GM19025 (cell line): ENCODE measurements at regions not wholly inside any gene's neighbourhood (a gene's known extent, or its start where the extent isn't known, plus 50 kb on each side); places are given as distances from the start of the nearest gene placed in this dataset.
"Not testable (repeated sequence)": the region's sequence is repeated elsewhere in the genome, so short reads cannot be mapped to it uniquely, and the experiment has no call there.

Experiments
- ATAC-seq: cut with Tn5 transposase; IDR thresholded peaks from one replicate; pipeline ENCODE4 v1.9.1; 2021; ENCODE audit warnings: mild to moderate bottlenecking, low read depth, moderate library complexity; ENCODE audit not compliant: unreplicated experiment

DNA sequence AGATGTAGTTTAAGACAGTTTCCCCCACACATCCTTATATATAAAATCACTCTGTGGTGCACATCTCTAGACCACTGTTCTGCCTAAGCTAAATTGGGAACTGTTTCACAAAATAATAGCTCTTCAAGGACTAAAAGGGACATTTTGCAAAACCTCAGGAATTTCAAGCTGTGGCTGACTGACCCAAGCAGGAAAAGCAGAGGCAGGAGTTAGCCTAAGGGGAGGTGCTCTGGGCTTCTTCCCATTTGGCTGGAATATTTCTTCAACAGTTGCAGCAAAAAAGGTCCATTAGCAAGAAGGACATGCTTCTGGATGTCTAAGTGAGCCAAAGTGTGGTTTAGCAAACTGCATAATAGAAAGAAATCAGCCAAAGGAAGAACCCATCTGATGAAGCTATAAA lies 551.2 kb upstream of the ANKRD30A start:
- ATAC-seq, result no peak

DNA sequence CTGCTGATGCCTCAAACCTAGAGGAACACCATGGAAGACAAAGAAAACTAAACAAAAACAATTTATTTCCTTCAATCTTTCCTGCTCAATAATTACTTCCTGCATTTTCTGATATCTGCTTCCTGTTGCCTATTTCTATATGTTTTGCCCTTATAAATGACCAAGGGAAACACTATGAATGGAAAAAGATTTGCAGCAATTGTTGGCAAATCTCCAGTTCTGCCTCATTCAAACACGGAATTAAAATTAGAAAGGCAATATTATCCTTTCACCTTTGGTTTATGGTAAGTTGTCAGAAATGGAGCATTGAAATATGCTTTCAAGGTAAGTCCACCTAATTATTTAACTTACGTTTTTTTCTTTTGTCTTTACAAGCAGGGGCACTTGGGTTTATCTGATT lies 552.2 kb upstream of the ANKRD30A start:
- no peak for ATAC-seq

DNA sequence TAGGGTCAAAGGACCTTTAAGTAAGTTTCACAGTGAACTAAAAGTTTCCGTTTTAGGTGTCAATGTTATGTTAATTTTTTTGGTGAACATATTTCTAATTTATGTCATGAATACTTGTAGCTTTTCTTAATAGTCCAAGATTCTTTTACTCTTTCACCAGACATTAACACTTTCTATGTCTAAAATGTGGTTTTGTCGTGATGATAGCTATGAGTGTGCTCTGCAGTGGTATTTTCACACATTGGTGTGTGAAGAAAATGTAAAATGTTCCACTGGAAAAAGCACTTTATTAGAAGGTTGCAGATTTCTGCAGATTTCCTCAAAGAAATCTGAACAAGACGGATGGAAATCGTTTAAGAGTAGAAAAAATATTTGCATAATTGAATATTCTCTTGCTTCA lies 561.0 kb upstream of the ANKRD30A start:
- ATAC-seq, result no peak

DNA sequence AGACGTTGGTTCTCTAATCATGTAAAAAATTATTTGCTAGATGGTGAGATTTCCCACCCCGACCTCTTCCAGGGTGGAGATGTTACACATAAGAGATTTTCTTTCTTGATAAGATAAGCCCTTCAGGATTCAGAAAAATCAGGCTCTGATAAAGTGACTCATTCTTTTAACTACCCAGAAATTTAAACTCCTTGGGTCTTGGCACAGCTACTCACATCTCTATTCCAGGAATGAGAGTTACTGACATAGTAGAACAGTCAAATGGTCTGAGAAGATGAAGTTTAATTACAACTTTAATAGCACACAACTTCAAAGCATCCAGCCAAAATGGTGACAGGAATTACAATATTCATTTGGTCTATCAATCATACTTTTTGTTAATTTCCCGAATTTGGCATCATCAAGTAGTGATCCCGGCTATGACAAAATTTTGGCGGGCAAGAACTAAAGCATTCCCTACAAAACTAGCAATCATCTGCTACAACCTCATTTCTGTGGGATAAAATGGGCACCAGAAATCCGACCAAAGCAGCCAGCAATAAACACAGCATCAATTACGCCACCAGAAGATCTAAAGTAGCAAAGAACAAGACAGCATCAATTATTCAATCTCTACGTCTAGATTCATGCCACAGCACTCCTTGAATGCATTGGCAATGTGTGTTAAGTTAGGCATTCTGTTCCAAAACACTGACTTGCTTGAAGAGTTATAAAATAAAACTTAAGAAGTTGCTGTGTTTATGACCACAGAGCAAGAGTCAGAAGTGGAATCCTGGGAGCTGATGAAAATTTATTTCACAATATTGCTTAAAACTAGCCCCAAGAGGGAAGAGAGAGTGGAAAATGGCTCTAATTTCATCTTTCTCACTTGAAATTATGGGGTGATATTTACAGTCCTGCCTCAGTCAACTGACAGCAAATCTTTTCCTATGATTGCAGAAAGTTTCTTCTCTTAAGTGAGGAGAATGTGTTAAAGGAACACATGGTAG lies 565.7 kb upstream of the ANKRD30A start:
- ATAC-seq, result no peak

DNA sequence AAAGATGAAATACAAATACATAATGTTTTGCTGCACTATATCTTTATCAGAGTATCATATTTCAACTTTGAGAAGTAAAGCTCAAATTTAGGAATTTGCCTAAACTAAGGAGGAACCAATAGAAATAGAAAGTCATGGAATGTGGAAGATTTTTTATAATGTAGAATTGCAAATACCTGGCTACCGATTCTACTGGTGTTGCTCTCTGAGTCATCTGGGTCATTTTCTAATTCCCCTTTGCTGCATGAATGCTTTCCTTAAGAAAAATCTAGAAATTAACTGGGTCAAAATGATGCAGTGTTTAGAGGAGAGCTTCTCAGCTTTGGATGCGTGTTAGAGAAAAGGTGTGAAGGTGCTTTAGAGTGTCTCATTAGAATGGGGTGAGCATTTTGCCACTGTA lies 568.9 kb upstream of the ANKRD30A start:
- no peak for ATAC-seq

DNA sequence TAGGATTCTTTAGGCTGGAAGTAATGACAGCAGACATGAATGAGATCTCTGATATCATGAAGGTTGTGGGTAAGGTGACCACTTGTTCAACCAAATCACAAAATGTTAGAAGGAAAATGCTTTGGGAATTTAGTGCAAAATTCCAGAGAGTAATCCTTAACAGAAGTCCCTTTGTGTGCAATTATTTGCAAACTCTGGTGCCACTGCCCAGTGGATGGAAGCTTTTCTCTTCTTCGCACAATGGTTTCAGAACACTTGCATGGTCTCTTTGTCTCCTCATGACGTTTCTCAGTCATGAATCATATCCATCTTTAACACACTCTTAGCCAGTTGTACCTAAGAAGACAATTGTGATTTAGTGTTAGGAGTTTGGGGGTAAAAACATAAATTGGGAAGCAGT lies 570.4 kb upstream of the ANKRD30A start:
- ATAC-seq, result no peak

DNA sequence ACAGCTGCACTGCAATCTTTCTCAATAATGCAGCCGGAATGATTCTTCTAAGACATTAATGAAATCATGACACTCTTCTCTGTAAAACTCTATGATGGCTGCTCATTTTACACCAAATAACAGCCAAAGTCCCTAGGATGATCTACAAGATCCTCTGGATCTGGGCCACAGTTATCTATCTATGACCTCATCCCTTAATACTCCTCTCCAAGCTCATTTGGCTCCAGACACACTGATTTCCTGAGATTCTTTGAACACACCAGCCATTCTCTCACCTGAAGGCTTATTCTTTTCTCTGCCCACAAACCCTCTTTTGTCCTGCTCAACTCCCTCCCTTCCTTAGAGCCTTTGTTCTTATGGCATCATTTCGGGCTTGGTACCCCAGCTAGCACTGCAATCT lies 577.4 kb upstream of the ANKRD30A start:
- ATAC-seq, result no peak

DNA sequence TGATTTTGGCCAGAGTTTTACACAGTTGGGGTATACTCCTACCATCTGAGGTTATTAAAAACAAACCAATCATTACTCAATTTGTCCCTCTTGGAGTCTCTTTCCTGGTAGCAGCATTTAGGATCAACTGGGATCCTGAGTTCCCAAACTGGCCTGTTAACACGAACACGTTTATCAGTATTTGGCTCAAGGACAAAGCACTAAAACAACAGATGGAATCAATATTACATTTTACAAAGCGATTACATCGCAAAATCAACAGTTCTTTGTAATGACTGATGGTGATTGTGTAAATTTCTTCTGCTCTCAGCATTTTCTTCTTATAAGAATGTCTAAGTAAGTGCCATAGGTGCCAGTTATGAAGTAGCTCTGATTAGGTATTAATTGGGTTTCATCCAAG lies 582.9 kb upstream of the ANKRD30A start:
- ATAC-seq, result no peak

DNA sequence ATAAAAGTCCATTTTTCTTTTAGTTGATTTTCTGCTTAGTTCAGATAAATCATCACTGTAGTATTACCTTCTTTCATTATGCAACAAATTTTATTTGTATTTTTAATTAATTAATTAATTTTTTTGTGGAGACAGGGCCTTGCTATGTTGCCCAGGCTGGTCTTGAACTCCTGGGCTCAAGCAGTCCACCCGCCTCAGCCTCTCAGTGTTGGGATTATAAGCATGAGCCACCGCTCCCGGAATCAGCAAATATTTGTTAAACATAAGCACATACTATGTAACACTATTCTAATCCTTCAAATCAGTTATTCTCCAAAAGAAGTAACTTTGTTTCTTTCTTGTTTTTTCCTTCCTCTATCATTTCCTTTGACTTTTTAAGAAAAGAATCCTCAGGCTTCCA lies 584.8 kb upstream of the ANKRD30A start:
- no peak for ATAC-seq

DNA sequence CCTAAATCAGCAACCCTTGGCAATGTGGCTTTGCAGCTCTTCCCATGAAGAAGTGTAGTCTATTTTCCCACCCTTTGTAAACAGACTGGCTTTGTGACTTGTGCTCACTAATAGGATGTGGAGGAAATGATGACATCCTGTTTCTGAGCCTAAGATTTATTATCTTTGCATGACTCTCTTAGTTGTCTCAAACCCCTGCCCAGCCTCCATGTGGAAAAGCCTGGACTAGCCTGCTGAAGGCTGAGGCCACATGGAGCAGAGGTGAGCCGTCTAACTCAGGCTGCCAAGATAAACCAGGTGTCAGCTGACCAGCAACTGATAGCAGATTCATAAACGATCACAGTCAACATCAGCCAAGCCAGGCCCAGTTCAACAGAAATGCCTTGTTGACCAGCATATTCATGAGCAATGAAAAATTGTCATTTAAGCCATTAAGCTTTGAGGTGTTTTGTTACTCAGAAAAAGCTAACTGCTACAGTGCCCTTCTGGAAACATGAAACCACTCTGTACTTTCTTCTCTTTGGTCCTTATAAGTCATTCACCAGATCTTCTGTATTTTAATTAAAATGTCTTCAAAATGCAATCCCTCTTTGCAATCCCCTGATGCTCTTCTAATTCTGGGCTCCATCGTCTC lies 586.3 kb upstream of the ANKRD30A start:
- no peak for ATAC-seq

DNA sequence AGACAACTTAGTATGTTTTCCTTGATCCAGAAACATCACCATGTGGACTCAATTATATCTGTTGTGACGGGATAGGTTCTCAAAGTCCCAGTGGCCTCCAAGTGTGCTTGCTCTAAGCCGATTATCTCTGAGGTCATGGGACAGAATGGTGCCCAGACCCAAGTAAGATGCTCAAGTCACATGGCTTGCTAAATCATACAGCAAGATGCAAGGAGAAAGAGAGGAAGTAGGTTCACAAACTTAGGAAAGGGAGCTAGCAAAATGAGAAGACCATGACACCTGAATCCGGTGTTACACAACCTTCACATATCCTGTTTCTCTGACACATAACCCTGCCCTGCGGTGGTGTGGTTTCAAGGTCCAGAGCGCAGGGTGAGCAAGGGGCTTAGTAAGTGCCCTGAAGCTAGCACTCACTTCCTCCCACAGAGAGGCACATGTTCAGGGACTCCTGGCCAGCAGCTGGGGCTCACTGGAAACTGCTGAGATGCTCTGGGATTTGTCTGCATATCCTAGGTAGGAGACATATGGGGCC lies 590.9 kb upstream of the ANKRD30A start:
- ATAC-seq, result no peak

DNA sequence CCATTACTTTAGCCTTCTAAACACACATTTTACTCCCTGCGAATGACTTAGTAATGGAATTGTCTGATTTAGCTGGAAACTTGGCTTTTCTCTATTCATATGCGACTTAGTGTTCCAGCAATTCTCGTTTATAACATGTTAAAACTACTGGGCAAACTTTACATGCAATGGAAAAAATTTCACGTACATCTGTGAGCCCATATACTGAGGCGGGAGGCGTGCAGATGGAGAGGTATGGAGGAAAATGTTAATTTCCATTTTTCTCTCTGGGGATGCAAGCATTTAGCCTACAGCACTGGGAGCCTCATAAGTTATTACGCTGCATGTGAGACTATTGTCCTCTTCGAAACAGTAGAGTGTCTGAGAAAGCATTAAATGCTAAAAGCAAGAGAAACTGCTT lies 591.5 kb upstream of the ANKRD30A start:
- ATAC-seq, result no peak

DNA sequence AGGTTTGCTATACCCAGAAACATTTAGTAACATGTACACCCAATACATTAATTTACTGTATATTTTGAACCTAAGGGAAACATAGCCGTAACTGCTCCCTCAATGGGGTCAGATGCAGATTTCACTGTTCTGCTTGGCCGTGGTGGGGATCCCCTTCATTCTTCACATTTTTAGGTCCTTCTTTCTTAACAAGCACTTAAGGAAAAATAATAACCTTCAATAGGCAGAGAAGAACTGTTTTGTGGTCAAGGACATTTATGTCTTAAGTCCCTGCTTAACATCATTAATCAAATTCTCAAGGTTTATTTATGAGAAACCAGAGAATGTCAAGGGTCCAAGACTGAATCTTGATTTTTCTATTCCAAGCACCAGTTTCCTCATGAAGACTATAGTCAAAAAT lies 592.1 kb upstream of the ANKRD30A start:
- no peak for ATAC-seq

DNA sequence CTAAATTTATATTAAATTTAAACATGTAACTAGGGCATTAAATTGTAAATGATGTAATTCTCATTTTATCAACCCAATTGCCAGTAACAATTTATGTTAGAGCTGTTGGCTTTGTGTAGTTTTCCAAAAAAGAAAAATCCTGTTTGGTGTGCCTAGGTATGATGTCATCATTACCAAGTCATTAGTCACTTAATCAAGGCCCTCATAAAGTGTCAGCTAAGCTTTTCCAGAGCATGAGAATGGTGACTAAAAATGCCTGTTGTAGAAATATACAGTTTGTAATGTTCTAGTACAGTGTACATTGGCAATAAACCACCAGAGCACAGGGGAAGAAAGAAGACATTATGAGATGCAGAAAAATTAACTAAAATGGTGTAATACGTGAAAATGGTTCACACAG lies 593.8 kb upstream of the ANKRD30A start:
- no peak for ATAC-seq

DNA sequence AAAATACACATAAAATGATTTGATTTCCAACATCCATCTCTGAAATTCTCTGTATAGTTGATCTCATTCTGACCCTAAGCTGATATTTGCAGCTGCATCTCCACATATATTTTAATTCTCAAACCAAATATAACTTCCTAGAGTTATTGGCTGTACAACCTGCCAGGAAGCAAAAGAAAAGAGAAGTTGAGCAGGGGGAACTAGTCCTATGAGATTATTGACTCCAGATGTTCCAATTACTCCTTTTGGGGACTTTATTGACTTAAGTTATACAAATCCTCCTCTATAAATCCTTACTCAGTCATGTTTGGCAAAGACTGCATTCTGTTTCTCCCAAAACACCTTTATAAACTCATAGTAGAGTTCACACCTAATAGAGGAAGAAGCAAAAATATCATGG lies 599.4 kb upstream of the ANKRD30A start:
- no peak for ATAC-seq

DNA sequence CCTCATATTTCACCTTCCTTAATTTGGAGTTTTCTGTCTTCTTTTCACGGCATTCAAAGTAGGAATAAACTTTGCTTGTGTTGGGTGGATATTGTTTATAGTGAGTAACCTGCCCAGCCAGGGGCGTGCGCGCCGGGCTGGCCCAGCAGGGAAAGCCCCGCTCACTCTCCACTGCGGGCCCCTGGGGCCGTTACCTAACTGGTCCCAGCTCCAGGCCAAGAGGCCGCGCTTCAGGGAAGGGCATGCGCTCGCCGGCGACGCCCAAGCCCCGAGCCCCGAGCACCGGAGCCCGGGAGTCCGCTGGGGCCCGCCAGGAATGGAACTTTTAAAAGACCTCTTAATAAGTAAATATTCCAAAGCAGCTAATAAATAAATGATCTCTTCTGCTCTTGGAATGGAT lies 601.3 kb upstream of the ANKRD30A start:
- ATAC-seq, result not testable (repeated sequence)

DNA sequence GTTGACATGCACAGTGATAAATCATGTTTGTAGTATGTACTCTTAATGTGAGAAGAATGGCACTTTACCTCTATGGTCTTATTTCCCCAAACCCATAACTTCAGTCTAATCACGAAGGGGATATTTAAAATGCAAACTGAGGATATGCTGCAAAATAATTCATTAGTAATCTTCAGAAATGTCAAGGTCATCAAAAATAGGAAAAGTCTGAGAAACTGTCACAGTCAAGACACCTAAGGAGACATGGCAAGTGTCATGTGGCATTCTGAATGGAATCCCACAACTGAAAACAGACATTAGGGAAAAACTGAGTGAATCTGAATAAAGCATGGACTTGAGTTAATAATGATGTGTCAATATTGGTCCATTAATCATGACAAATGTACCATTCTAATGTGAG lies 605.5 kb upstream of the ANKRD30A start:
- no peak for ATAC-seq

DNA sequence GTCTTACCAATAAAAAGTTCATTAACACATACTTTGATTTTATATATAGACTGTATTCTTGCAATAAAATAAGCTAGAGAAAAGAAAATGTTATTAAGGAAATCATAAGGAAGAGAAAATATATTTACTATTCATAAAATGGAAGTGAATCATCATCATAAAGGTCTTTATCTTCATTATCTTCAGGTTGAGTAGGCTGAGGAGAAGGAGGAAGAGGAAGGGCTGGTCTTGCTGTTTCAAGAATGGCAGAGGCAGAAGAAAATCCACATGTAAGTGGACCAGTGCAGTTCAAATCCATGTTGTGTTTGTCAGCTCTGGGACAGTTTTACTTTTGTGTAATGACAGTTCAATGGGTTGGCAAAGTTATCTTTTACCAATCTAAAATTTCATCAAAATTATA lies 609.1 kb upstream of the ANKRD30A start:
- ATAC-seq, result no peak

DNA sequence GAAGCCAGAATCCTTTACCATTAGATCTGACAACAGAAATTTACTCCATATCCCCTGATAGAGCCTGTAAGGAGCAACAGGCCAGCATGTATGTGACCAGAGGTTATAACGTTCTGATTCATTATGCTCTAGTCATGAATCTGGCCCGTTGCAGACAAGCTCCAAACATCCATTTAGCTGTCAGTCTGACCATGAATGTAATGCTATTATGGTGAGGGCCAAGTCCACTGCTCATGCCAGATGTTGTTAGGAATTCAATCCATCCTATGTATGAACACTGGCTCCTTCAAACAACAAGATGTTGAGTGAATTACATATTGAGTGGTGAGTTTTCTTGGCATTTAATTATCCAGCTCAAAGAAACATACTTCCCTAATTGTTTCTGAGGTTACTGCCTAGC lies 610.1 kb upstream of the ANKRD30A start:
- ATAC-seq, result no peak

DNA sequence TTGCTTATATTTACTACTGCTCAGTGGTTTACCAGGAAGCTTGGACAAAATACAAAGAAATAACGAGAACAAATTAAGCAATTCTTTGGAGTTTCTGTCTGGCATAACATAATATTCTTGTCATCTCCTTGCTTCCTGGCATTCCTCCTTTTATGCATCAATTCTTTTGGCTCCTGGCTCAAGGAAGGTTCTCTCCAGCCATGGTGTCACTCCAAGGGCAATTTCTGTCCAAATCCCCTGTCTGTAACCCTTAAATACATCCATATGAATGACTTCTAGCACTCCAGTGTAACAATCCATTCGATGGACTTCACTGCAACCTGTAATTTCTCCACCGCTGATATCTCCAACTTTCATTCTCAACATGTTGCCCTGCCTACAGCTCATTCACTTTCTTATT lies 617.7 kb upstream of the ANKRD30A start:
- ATAC-seq, result no peak

DNA sequence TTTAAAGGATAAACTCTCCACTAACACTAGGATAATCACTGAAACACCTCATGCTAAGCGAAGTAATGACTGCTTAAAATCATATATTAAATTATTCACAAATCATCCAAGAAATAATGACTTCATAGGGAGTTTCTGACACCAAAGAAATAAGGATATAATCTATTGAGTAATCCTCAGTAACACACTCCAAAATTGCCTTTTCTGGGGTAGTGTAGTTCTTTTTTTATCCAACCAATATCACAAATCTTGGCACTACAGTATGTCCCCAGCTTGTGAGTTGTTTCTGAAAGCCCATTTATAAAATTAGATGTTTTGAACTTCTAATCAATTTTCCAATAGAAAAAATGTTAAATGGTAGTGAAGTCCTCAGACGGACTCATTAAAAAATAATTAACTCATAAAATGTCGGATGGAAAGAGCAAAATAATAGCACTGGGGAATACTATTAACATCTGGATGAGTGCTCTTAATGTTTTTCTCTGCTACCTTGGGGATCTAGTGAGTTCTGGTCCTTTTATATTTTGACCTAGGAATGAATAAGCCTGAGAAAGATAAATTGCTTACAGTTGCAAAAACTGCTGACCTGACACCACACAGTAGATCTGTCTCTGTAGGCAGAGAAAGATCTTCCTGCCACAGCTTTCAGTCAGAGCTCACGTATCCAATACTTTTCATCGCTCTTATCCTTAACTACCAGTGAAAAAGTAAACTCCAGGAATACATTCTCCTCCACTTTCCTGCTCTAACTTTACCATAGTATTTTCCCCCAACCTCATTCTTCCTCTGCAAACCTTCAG lies 618.5 kb upstream of the ANKRD30A start:
- no peak for ATAC-seq
